ENCODE measurements at regions not wholly inside any gene's neighbourhood (a gene's known extent, or its start where the extent isn't known, plus 50 kb on each side); places are given as distances from the start of the nearest gene placed in this dataset.

DNA sequence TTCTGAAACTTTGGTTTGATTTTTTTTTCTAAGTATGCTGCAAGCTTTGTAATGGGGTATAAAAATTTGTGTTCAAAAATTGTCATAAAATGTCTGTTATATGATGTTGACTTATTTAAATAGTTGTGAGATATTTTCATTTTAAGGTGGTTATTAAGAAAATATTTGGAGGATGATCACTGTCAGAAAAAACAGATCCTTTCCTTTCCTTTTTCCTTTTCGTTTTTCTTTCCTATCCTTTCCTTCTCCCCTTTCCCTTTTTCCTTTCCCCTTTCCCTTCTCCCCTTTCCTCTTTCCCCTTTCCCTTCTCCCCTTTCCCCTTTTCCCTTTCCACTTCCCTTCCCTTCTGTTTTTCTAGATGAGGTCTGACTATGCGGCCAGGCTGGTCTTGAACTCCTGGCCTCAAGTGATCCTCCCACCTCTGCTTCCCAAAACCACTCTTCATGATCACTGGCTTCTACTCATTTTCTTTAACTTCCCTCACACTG lies 640.5 kb downstream of the PLCL1 start:
- DNase-seq (ENCODE audit: insufficient read length, low spot score) = no peak
- FAIRE-seq = no peak
- no peak for TF ChIP-seq PAX5 (IDR thresholded peaks at IDR 0.05; ENCODE audit: insufficient read depth, low read length, severe bottlenecking)
- no peak for TF ChIP-seq POLR2A (IDR thresholded peaks at IDR 0.05; ENCODE audit: low read depth, low read length)
- TF ChIP-seq SPI1 (IDR thresholded peaks at IDR 0.05; ENCODE audit: low read depth, low read length) = no peak
- no peak for TF ChIP-seq TAF1 (IDR thresholded peaks at IDR 0.05; ENCODE audit: low read depth, low read length)
- no peak for TF ChIP-seq POU2F2 (IDR thresholded peaks at IDR 0.05; ENCODE audit: low read depth, low read length)
- no peak for TF ChIP-seq POLR2AphosphoS5 (IDR thresholded peaks at IDR 0.05; ENCODE audit: low read depth, low read length)

DNA sequence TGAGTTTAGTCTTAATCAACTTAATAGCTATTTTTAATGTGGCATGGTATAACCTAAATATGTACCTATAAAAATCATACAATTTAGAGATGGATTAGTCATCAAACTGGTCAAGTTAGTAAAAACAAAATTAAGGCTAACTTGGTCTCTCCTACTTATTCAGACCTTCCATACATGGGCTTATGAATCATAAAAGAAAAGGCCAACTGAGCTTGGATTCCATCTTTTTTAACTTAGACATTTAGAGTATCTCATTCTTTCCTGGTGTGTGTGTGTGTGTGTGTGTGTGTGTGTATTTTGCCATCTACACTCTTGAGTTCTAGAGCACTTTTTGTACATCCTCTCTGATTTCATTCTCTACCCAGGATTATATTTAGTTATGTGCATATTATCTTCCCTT lies 637.5 kb downstream of the PLCL1 start:
- DNase-seq (ENCODE audit: insufficient read length, low spot score) (no peak), FAIRE-seq (no peak)

DNA sequence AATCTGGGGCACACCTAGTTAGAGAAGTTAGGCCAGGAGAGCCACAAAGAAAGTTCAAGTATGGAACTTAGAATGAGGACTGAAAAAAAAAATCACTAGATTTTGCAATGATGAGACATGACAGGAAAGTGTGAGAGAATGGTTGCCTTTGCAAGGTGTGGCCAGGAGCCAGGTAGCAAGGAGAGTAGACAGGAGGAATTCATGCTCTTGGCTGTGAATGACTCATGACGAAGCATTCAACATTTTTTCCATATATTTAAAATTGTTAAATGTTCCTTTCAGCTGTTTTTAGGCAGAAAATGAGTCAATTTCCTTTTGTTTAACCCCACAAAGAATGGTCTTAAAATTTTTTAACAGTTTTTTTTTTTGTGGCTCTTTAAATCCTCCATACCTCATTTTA lies 636.9 kb downstream of the PLCL1 start:
- FAIRE-seq (no peak), DNase-seq (ENCODE audit: insufficient read length, low spot score) (no peak)
- TF ChIP-seq PAX5 (IDR thresholded peaks at IDR 0.05; ENCODE audit: insufficient read depth, low read length, severe bottlenecking) (no peak), POLR2AphosphoS5 (IDR thresholded peaks at IDR 0.05; ENCODE audit: low read depth, low read length) (no peak), POU2F2 (IDR thresholded peaks at IDR 0.05; ENCODE audit: low read depth, low read length) (no peak), POLR2A (IDR thresholded peaks at IDR 0.05; ENCODE audit: low read depth, low read length) (no peak)

More for the DNA sequence above, 637.5 kb downstream of the PLCL1 start:
- no peak for TF ChIP-seq PAX5 (IDR thresholded peaks at IDR 0.05; ENCODE audit: insufficient read depth, low read length, severe bottlenecking)
- no peak for TF ChIP-seq TAF1 (IDR thresholded peaks at IDR 0.05; ENCODE audit: low read depth, low read length)
- TF ChIP-seq POLR2AphosphoS5 (IDR thresholded peaks at IDR 0.05; ENCODE audit: low read depth, low read length) = no peak
- no peak for TF ChIP-seq POU2F2 (IDR thresholded peaks at IDR 0.05; ENCODE audit: low read depth, low read length)
- no peak for TF ChIP-seq POLR2A (IDR thresholded peaks at IDR 0.05; ENCODE audit: low read depth, low read length)
- TF ChIP-seq SPI1 (IDR thresholded peaks at IDR 0.05; ENCODE audit: low read depth, low read length) = no peak

DNA sequence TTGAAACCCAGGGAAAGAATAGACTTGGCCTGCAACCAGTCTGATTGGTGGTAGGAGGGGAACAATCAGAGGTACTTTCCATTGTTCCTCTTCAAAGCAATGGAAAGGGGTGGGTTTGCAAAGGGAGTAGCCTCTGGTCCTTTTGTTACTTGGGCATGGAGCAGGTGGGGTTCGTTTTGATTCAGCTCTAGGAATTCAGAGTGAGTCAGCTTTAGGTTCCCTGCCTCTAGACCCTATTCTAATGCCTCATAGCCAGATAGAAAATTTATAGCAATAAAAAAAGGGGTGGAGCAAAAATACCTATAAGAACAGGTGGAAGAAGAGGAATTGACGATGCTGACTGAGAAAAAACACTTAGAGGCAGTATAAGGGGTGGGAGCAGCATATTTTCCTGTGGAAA lies 636.4 kb downstream of the PLCL1 start:
- no peak for TF ChIP-seq POLR2AphosphoS5 (IDR thresholded peaks at IDR 0.05; ENCODE audit: low read depth, low read length)
- FAIRE-seq = no peak
- DNase-seq (ENCODE audit: insufficient read length, low spot score) = no peak

DNA sequence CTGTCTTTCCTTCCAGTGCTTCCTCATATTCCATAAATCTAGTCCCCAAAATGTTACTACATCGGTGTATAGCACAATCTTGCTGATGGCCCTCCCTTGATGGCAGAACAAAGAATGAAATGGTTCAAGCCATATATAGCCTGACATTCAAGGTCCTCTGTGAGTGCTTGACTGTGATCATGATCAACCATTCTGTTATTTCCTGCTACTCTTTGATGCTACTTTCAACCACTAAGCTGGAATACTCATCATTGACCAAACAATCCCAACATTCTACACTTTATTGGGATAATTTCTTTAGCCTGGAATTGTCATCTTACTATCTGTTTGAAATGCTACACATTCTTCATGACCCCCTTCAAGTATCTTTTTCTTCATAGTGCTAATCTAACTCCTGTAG lies 633.9 kb downstream of the PLCL1 start:
- FAIRE-seq (no peak), DNase-seq (ENCODE audit: insufficient read length, low spot score) (no peak)
- TF ChIP-seq POLR2AphosphoS5 (IDR thresholded peaks at IDR 0.05; ENCODE audit: low read depth, low read length) (no peak), PAX5 (IDR thresholded peaks at IDR 0.05; ENCODE audit: insufficient read depth, low read length, severe bottlenecking) (no peak), POU2F2 (IDR thresholded peaks at IDR 0.05; ENCODE audit: low read depth, low read length) (no peak), SPI1 (IDR thresholded peaks at IDR 0.05; ENCODE audit: low read depth, low read length) (no peak), TAF1 (IDR thresholded peaks at IDR 0.05; ENCODE audit: low read depth, low read length) (no peak)

DNA sequence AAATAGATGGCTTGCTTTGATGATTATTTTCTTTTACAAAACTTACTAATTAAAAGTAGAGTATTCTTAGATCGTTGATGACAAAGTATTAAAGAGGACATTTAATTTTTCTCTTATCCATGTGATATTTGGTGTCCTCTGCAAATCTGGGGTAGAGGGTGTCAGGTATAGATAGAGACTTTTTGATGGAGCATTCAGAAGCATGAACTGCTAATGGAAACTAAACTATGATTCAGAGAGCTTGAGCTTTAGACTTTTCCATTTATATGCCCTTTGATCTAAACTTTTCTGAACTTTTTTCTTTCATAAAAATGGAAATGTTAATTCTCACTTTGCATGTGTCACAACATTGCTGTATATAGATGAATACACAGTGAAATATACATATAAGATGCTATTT lies 619.7 kb downstream of the PLCL1 start:
- FAIRE-seq = no peak
- TF ChIP-seq POU2F2 (IDR thresholded peaks at IDR 0.05; ENCODE audit: low read depth, low read length) (no peak), POLR2A (IDR thresholded peaks at IDR 0.05; ENCODE audit: low read depth, low read length) (no peak), POLR2AphosphoS5 (IDR thresholded peaks at IDR 0.05; ENCODE audit: low read depth, low read length) (no peak), PAX5 (IDR thresholded peaks at IDR 0.05; ENCODE audit: insufficient read depth, low read length, severe bottlenecking) (no peak), TAF1 (IDR thresholded peaks at IDR 0.05; ENCODE audit: low read depth, low read length) (no peak), SPI1 (IDR thresholded peaks at IDR 0.05; ENCODE audit: low read depth, low read length) (no peak)
- no peak for DNase-seq (ENCODE audit: insufficient read length, low spot score)

DNA sequence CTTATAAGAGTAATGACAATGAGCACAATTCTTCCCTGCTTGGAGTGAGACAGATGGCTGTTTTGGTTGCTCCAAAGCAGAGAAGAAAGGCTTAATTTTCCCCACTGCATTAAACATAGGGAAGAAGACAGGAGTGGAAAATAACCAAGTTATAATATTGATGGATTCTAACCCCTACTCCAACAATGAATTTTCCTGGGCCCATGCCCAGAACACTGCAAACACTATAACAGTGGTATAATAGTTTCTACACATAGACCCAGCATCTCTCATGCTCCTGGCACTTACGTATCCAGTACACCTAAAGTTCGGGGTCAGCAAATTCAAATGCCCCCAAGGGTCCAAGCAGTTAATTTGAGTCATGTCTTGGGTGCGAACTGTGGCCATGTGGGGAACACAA lies 613.4 kb downstream of the PLCL1 start:
- DNase-seq (ENCODE audit: insufficient read length, low spot score) (no peak), FAIRE-seq (no peak)
- no peak for TF ChIP-seq SPI1 (IDR thresholded peaks at IDR 0.05; ENCODE audit: low read depth, low read length)
- no peak for TF ChIP-seq PAX5 (IDR thresholded peaks at IDR 0.05; ENCODE audit: insufficient read depth, low read length, severe bottlenecking)
- no peak for TF ChIP-seq POLR2A (IDR thresholded peaks at IDR 0.05; ENCODE audit: low read depth, low read length)
- no peak for TF ChIP-seq POU2F2 (IDR thresholded peaks at IDR 0.05; ENCODE audit: low read depth, low read length)
- no peak for TF ChIP-seq POLR2AphosphoS5 (IDR thresholded peaks at IDR 0.05; ENCODE audit: low read depth, low read length)
- TF ChIP-seq TAF1 (IDR thresholded peaks at IDR 0.05; ENCODE audit: low read depth, low read length) = no peak

DNA sequence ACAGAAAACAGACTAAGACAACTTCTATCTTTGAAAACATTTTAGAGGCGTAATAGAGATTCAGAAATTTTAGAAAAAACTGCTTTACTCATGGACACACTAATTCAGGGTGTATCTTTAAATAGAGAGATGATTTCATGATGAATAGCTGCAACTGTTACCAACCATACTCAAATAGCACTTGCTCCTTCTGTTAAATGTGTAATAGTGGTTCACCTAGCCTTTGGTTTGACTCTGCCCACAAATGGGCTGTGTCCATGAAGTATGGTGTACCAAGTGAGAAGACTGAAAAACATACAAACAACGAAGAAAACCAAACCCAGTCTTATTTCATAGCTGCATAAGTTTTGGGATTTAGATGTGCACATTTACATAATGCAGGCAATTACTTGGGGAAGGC lies 610.6 kb downstream of the PLCL1 start:
- DNase-seq (ENCODE audit: insufficient read length, low spot score) = no peak

DNA sequence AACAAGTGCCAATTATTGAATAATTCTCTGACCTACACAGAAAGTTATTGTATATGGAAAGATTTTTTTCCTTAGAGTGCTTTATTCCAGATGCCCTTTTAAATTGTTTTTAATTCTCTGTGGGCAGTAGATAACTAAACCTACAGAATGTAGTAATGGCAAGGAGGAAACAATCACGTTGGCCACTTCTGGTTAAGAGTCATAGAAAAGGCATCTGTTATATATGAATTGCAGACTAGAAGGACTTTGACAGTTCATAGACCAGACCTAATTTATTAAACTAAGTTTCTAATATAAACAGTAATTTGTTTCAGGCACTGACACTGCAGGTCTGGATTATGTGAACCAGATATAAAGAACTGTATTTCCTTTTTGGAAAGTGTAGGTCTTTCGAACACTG lies 607.5 kb downstream of the PLCL1 start:
- TF ChIP-seq TAF1 (IDR thresholded peaks at IDR 0.05; ENCODE audit: low read depth, low read length) (no peak), POLR2AphosphoS5 (IDR thresholded peaks at IDR 0.05; ENCODE audit: low read depth, low read length) (no peak), POU2F2 (IDR thresholded peaks at IDR 0.05; ENCODE audit: low read depth, low read length) (no peak), SPI1 (IDR thresholded peaks at IDR 0.05; ENCODE audit: low read depth, low read length) (no peak), POLR2A (IDR thresholded peaks at IDR 0.05; ENCODE audit: low read depth, low read length) (no peak), PAX5 (IDR thresholded peaks at IDR 0.05; ENCODE audit: insufficient read depth, low read length, severe bottlenecking) (no peak)
- FAIRE-seq (no peak), DNase-seq (ENCODE audit: insufficient read length, low spot score) (no peak)

More for the DNA sequence above, 610.6 kb downstream of the PLCL1 start:
- TF ChIP-seq TAF1 (IDR thresholded peaks at IDR 0.05; ENCODE audit: low read depth, low read length) (no peak), SPI1 (IDR thresholded peaks at IDR 0.05; ENCODE audit: low read depth, low read length) (no peak), POU2F2 (IDR thresholded peaks at IDR 0.05; ENCODE audit: low read depth, low read length) (no peak), POLR2AphosphoS5 (IDR thresholded peaks at IDR 0.05; ENCODE audit: low read depth, low read length) (no peak), PAX5 (IDR thresholded peaks at IDR 0.05; ENCODE audit: insufficient read depth, low read length, severe bottlenecking) (no peak), POLR2A (IDR thresholded peaks at IDR 0.05; ENCODE audit: low read depth, low read length) (no peak)
- no peak for FAIRE-seq

DNA sequence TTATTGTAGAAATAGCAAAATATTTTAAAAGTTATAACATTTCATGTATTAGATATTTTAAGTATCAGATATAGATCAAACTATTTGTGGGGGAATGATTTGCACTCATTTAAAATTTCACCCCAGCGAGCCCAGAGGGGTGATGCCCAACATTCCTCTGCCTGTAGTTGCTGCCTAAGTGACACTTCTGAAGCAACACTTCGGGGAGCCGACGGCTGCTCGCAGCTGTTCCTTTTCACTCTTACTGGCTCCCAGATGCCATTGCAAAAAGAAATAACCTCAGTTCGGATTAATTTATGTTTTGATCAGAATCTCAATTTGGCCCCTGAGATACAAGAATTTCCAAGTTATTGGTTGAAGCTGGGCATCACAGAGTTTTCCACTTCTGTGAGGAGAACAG lies 603.8 kb downstream of the PLCL1 start:
- no peak for TF ChIP-seq POLR2AphosphoS5 (IDR thresholded peaks at IDR 0.05; ENCODE audit: low read depth, low read length)
- no peak for TF ChIP-seq POLR2A (IDR thresholded peaks at IDR 0.05; ENCODE audit: low read depth, low read length)
- no peak for TF ChIP-seq POU2F2 (IDR thresholded peaks at IDR 0.05; ENCODE audit: low read depth, low read length)
- TF ChIP-seq PAX5 (IDR thresholded peaks at IDR 0.05; ENCODE audit: insufficient read depth, low read length, severe bottlenecking) = no peak
- TF ChIP-seq SPI1 (IDR thresholded peaks at IDR 0.05; ENCODE audit: low read depth, low read length) = no peak
- no peak for TF ChIP-seq TAF1 (IDR thresholded peaks at IDR 0.05; ENCODE audit: low read depth, low read length)
- DNase-seq (ENCODE audit: insufficient read length, low spot score) = no peak
- no peak for FAIRE-seq

Measured in GM12891 (cell line).